Caco-2 (cell line): ENCODE measurements at regions not wholly inside any gene's neighbourhood (a gene's known extent, or its start where the extent isn't known, plus 50 kb on each side); places are given as distances from the start of the nearest gene placed in this dataset.

Experiments
- BruUV-seq: library from RNA; stranded (reverse); fragments of 400-500 nt; replicated peaks from 2 replicates; lab custom pipeline; 2021; lab: Mats Ljungman, UMichigan
- CTCF ChIA-PET: fragments of 300-600 bp; sonication (Branson Sonifier 250); formaldehyde crosslinking; loops from one replicate; lab custom pipeline; 2022; ENCODE audit warnings: antibody characterized with exemption; lab: Charles Lee
- POLR2A ChIA-PET: fragments of 300-600 bp; sonication (Branson Sonifier 250); formaldehyde crosslinking; loops from one replicate; lab custom pipeline; 2022; ENCODE audit warnings: antibody characterized with exemption; lab: Charles Lee
- DNase-seq, 2 experiments: peaks; one replicate each; pipeline versions ENCODE4 v3.0.0 to v3.0.0-alpha.2; 2020 to 2022
- H3K27me3 ChIP-seq: replicated peaks from 2 replicates; pipeline ENCODE4 v1.6.0; 2011; ENCODE audit warnings: low read length; ENCODE audit not compliant: control insufficient read depth, insufficient read depth
- H3K36me3 ChIP-seq: 2 replicates; pipeline ENCODE4 v1.5.1; 2011; ENCODE audit warnings: low read length; ENCODE audit not compliant: control insufficient read depth, insufficient read depth
- H3K4me1 ChIP-seq: fragments of 250-450 bp; sonication (Bioruptor Pico); 2 replicates; pipeline ENCODE4 v1.5.1; 2020; ENCODE audit warnings: mild to moderate bottlenecking
- H3K4me3 ChIP-seq: 2 replicates; pipeline ENCODE4 v1.5.1; 2011; ENCODE audit warnings: low read depth, mild to moderate bottlenecking, control low read depth, low read length
- H3K9me3 ChIP-seq: fragments of 250-450 bp; sonication (Bioruptor Pico); 2 replicates; pipeline ENCODE4 v1.5.1; 2020; ENCODE audit warnings: mild to moderate bottlenecking, moderate library complexity
- H3K27ac Mint-ChIP-seq: one replicate; pipeline ENCODE4 v1.8.0; 2022; ENCODE audit warnings: mixed read lengths; ENCODE audit not compliant: unreplicated experiment
- H3K27me3 Mint-ChIP-seq: one replicate; pipeline ENCODE4 v1.8.0; 2022; ENCODE audit warnings: mixed read lengths; ENCODE audit not compliant: insufficient read depth, unreplicated experiment
- H3K36me3 Mint-ChIP-seq: one replicate; pipeline ENCODE4 v1.8.0; 2022; ENCODE audit warnings: mild to moderate bottlenecking, mixed read lengths; ENCODE audit not compliant: insufficient read depth, unreplicated experiment
- H3K4me1 Mint-ChIP-seq: one replicate; pipeline ENCODE4 v1.8.0; 2022; ENCODE audit warnings: low read depth, mixed read lengths; ENCODE audit not compliant: unreplicated experiment
- H3K4me3 Mint-ChIP-seq: one replicate; pipeline ENCODE4 v1.8.0; 2022; ENCODE audit warnings: mild to moderate bottlenecking, moderate library complexity, mixed read lengths; ENCODE audit not compliant: unreplicated experiment
- H3K9me3 Mint-ChIP-seq: one replicate; pipeline ENCODE4 v1.8.0; 2022; ENCODE audit warnings: mixed read lengths; ENCODE audit not compliant: unreplicated experiment
- CTCF ChIP-seq, 2 experiments: fragments of 200-600 bp in 1 of 2; IDR thresholded peaks; 1 replicate in 1 of 2; 2 replicates in 1 of 2; pipeline versions ENCODE4 v1.5.1 to v1.8.0; 2011 to 2022; ENCODE audit warnings: antibody characterized with exemption in 1 of 2, control low read depth in 1 of 2, inconsistent platforms in 1 of 2, low read depth in 1 of 2, low read length in 1 of 2, mild to moderate bottlenecking in 1 of 2, moderate library complexity in 1 of 2; ENCODE audit not compliant: insufficient read depth in 1 of 2, severe bottlenecking in 1 of 2, unreplicated experiment in 1 of 2
- intact Hi-C: fragments of 100-400 bp; cut with micrococcal nuclease; formaldehyde crosslinking; loops from one replicate; pipeline ENCODE4 v1.10.0; 2022; ENCODE audit not compliant: unreplicated experiment

GRCh38 chr2:219823574-219823973, 196.1 kb downstream of the SLC4A3 start:
- H3K9me3 Mint-ChIP-seq = no peaks in the 10 kb centered on the region
- peaks cover 6% of the 10 kb centered on the region for H3K27me3 Mint-ChIP-seq
- POLR2A ChIA-PET = no interaction called here
- BruUV-seq = no TSS peak
- no peak overlapping the region for H3K4me3 Mint-ChIP-seq
- H3K4me3 ChIP-seq = no peak overlapping the region
- H3K9me3 ChIP-seq = no peaks in the 10 kb centered on the region
- H3K27me3 ChIP-seq = no peaks in the 10 kb centered on the region; the same call in 1 of the 2 replicates
- no peaks in the 10 kb centered on the region for H3K36me3 ChIP-seq
- CTCF ChIA-PET = no interaction called here
- no peaks in the 10 kb centered on the region for H3K36me3 Mint-ChIP-seq
- no peak for TF ChIP-seq CTCF (IDR thresholded peaks at IDR 0.05; ENCODE audit: insufficient read depth in 1 of 2, low read depth in 1 of 2, low read length in 1 of 2, severe bottlenecking in 1 of 2, unreplicated experiment in 1 of 2)
- no peaks in the 10 kb centered on the region for H3K4me1 ChIP-seq
- intact Hi-C loops = no loop called here
- H3K27ac Mint-ChIP-seq = no peak overlapping the region
- DNase-seq = no peak
- H3K4me1 Mint-ChIP-seq = no peaks in the 10 kb centered on the region

- CTCF ChIA-PET = no interaction called here
- no peak overlapping the region for H3K4me3 Mint-ChIP-seq
- no peaks in the 10 kb centered on the region for H3K4me1 Mint-ChIP-seq
- no peak overlapping the region for H3K27ac Mint-ChIP-seq
- TF ChIP-seq CTCF (IDR thresholded peaks at IDR 0.05; ENCODE audit: insufficient read depth in 1 of 2, low read depth in 1 of 2, low read length in 1 of 2, severe bottlenecking in 1 of 2, unreplicated experiment in 1 of 2) = no peak
- H3K4me3 ChIP-seq = no peak overlapping the region
- no TSS peak for BruUV-seq
- H3K36me3 Mint-ChIP-seq = no peaks in the 10 kb centered on the region
- POLR2A ChIA-PET = no interaction called here
- H3K36me3 ChIP-seq = no peaks in the 10 kb centered on the region
- H3K27me3 ChIP-seq = no peaks in the 10 kb centered on the region; the same call in 1 of the 2 replicates
- no peaks in the 10 kb centered on the region for H3K9me3 ChIP-seq
- peaks cover 11% of the 10 kb centered on the region for H3K27me3 Mint-ChIP-seq
- H3K9me3 Mint-ChIP-seq = no peaks in the 10 kb centered on the region
- no peaks in the 10 kb centered on the region for H3K4me1 ChIP-seq
- no peak for DNase-seq
- intact Hi-C loops = no loop called here
Observed at GRCh38 chr2:219824996-219825395, 197.6 kb downstream of the SLC4A3 start.

DNA sequence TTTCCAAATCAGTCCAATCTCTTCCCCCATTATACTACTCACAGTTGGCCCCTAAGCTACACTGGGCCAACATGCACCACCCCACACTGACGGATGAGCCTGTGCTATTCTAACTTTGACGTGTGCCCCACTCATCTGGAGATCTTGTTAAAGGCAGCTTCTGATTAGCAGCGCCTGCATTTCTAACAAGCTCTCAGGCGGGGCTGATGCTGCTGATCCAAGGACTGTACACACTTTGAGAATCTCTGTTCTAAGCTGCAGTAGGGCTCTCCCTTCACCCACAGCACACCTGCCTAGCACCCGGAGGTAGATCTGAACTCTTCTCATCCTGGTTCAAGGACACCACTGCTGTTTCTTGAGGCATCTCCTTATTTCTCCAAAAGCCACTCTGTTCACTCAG, 200.7 kb downstream of the SLC4A3 start:
- Histone ChIP-seq H3K36me3 (no peaks in the 10 kb centered on the region), H3K9me3 (no peaks in the 10 kb centered on the region), H3K4me3 (no peak overlapping the region), H3K27me3 (peaks cover 2% of the 10 kb centered on the region; the same call in 1 of the 2 replicates), H3K4me1 (no peaks in the 10 kb centered on the region)
- H3K4me3 Mint-ChIP-seq = no peak overlapping the region
- no peaks in the 10 kb centered on the region for H3K4me1 Mint-ChIP-seq
- no peak overlapping the region for H3K27ac Mint-ChIP-seq
- POLR2A ChIA-PET = no interaction called here
- no peak for TF ChIP-seq CTCF (IDR thresholded peaks at IDR 0.05; ENCODE audit: insufficient read depth in 1 of 2, low read depth in 1 of 2, low read length in 1 of 2, severe bottlenecking in 1 of 2, unreplicated experiment in 1 of 2)
- no peaks in the 10 kb centered on the region for H3K36me3 Mint-ChIP-seq
- intact Hi-C loops = no loop called here
- no peaks in the 10 kb centered on the region for H3K9me3 Mint-ChIP-seq
- CTCF ChIA-PET = interaction anchor here (0.7 to 1.4 kb wide), 2 partner anchors 9 to 932 kb away, joined by 3 to 4 read pairs; no protein-coding TSS in a partner anchor
- no TSS peak for BruUV-seq
- peaks cover 19% of the 10 kb centered on the region for H3K27me3 Mint-ChIP-seq
- DNase-seq = no peak
